LNCaP clone FGC (cell line): ENCODE measurements at regions not wholly inside any gene's neighbourhood (a gene's known extent, or its start where the extent isn't known, plus 50 kb on each side); places are given as distances from the start of the nearest gene placed in this dataset.

ENCODE experiments used
- DNase-seq: peaks from one replicate; pipeline ENCODE4 v3.0.0-alpha.2; 2011; ENCODE audit warnings: low read depth
- H3K4me3 ChIP-seq: 2 replicates; pipeline ENCODE4 v1.5.1; 2011; ENCODE audit warnings: mild to moderate bottlenecking, low read depth, low read length, control low read depth
- CTCF ChIP-seq: IDR thresholded peaks from 2 replicates; pipeline ENCODE4 v1.5.1; 2012; ENCODE audit warnings: mild to moderate bottlenecking; ENCODE audit not compliant: control insufficient read depth, insufficient read depth; ENCODE audit errors: extremely low read depth

- no peak for TF ChIP-seq CTCF
- no peak overlapping the region for H3K4me3 ChIP-seq
- no peak for DNase-seq
These were observed 243.2 kb upstream of the SUCLG2 start for GRCh38 chr3:67897351-67898336.

- no peak for TF ChIP-seq CTCF
- H3K4me3 ChIP-seq = no peak overlapping the region
- DNase-seq = no peak
These were observed 241.7 kb upstream of the SUCLG2 start for GRCh38 chr3:67896130-67896529.

GRCh38 chr3:67894510-67894909 lies 240.1 kb upstream of the SUCLG2 start:
- no peak overlapping the region for H3K4me3 ChIP-seq
- no peak for TF ChIP-seq CTCF
- DNase-seq = no peak

- no peak for DNase-seq
- no peak overlapping the region for H3K4me3 ChIP-seq
- no peak for TF ChIP-seq CTCF
These were observed 229.9 kb upstream of the SUCLG2 start for GRCh38 chr3:67884345-67884744.

- DNase-seq = no peak
- TF ChIP-seq CTCF = no peak
- no peak overlapping the region for H3K4me3 ChIP-seq
These were observed 229.4 kb upstream of the SUCLG2 start for GRCh38 chr3:67883766-67884165.

GRCh38 chr3:67882981-67883380 lies 228.6 kb upstream of the SUCLG2 start:
- H3K4me3 ChIP-seq = no peak overlapping the region
- no peak for TF ChIP-seq CTCF
- no peak for DNase-seq
